HT-29 (cell line): ENCODE measurements at regions not wholly inside any gene's neighbourhood (a gene's known extent, or its start where the extent isn't known, plus 50 kb on each side); places are given as distances from the start of the nearest gene placed in this dataset.
"Not testable (repeated sequence)": the region's sequence is repeated elsewhere in the genome, so short reads cannot be mapped to it uniquely, and the experiment has no call there.

Experiments used
- DNase-seq: peaks from one replicate; pipeline ENCODE4 v3.0.0-alpha.2; 2015; ENCODE audit warnings: low spot score

GRCh38 chrX:97854086-97854485 is 970.4 kb downstream of the RPA4 start:
- no peak for DNase-seq

DNA sequence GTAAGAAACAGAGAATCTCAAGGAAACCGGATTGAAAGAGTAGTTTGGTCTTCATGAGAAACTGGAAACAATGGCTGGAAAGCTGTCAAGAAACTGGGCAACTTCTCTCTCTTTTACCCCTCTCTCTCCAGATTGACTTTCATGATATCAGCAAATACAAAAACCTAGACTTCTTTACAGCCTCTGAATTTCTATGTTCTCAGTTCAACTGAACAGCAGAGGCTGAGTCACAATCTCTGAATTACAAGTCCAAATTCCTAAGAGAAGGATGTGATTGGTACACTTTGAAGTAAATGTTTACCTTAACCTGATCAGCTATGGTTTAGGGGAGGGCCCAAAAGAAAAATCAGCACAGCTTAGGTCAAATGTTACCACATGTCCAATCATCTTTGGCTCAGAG is 974.9 kb downstream of the RPA4 start:
- DNase-seq: no peak

- no peak for DNase-seq
These were observed 976.5 kb downstream of the RPA4 start for GRCh38 chrX:97860226-97860625.

DNA sequence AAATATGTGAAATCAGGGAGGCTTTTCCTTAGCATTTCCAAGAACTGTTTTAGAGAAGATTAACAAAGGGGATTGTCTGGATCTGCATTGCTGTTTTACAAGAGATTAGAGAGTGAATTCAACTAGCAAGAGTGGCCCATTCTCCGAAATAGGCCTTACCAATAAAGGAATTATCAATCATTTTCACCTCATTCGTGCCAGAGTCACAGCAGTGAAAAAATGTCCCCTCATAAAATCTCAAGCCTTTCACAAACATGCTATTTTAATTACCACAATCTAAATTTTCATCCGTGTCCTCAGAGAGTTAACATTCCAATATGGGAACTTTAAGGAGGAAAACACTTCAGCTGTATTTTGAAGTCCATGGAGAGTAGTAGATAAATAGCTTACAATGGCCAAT is 979.6 kb downstream of the RPA4 start:
- no peak for DNase-seq

DNA sequence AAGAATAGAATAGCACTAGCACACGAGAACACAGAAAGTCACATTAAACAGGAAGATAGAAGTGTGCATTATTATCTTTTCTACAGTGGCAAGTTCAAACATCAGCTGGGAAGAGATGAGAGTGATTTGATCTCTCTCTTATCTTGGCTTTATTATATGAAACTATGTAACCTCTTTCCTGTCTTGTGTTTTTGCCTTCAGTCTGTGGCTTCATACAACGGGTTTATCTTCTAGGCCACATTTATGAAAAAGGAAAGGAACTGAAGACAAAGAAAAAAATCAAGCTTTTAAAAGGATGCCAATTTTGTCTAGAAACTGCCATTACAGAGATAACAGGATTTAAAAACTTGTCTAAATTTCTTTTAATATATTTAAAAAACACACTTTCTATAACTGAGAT is 983.6 kb downstream of the RPA4 start:
- no peak for DNase-seq

- no peak for DNase-seq
These were observed 993.1 kb downstream of the RPA4 start for GRCh38 chrX:97876697-97877407.

DNA sequence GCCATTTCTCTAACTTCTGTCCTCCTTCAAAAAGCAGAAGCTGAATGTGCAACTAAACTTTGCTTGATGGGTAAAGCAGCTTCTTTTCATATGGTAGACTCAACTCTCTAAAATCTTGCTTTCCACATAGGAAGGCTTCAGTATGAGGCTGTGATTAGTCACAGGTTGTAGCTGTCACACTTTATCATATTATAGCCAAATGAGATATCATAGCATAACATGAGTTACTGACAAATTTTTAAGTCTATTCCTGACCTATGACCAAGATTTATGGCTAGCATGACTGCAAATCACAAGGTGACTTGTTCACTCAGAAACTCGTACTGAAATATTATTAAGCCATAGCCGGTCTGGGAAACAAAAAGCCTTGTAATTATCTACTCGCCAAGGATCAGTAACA is 998.6 kb downstream of the RPA4 start:
- DNase-seq: no peak

- DNase-seq: no peak
These were observed 1012.0 kb downstream of the RPA4 start for GRCh38 chrX:97895751-97896150.

GRCh38 chrX:97897998-97898397 is 1014.3 kb downstream of the RPA4 start:
- no peak for DNase-seq

GRCh38 chrX:97898798-97899197 is 1015.1 kb downstream of the RPA4 start:
- DNase-seq: no peak

GRCh38 chrX:97907791-97908190 is 1024.1 kb downstream of the RPA4 start:
- DNase-seq: no peak

GRCh38 chrX:97909245-97909644 is 1025.5 kb downstream of the RPA4 start:
- no peak for DNase-seq

DNA sequence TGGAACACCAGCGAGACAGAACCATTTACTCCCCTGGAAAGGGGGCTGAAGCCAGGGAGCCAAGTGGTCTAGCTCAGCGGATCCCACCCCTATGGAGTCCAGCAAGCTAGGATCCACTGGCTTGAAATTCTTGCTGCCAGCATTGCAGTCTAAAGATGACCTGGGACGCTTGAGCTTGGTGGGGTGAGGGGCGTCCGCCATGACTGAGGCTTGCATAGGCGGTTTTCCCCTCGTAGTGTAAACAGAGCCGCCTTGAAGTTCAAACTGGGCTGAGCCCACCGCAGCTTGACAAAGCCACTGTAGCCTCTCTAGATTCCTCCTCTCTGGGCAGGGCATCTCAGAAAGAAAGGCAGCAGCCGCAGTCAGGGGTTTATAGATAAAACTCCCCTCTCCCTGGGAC is 1031.7 kb downstream of the RPA4 start:
- not testable (repeated sequence) for DNase-seq

DNA sequence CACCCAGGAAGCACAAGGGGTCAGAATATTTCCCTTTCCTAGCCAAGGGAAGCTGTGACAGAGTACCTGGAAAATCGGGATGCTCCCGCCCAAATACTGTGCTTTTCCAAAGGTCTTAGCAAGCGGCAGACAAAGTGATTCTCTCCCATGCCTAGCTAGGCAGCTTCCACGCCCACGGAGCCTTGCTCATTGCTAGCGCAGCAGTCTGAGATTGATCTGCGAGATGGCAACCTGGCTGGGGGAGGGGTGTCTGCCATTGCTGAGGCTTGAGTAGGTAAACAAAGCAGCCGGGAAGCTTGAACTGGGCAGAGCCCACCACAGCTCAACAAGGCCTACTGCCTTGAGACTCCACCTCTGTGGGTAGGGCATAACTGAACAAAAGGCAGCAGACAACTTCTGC is 1037.5 kb downstream of the RPA4 start:
- DNase-seq: not testable (repeated sequence)

GRCh38 chrX:97931586-97931985 is 1047.9 kb downstream of the RPA4 start:
- no peak for DNase-seq

- no peak for DNase-seq
These were observed 1052.6 kb downstream of the RPA4 start for GRCh38 chrX:97936296-97936695.

DNA sequence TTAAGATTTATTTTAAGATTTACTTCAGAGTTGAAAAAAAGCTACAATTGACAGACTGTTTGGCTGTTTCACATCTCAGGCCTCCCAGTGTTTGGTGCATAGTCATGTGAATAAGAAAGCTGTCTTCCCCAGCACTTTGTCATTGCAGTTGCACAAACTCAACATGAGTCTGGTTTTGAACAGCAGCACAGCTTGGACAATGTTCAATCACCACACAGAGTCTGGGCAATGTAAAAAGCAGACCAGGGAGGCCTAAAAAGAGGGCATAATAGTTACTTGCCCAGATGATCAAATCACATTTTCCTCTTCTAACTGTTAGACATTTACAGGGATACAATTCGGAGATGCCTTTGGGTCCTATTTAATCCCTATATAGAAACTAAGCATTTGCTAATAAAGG is 1055.0 kb downstream of the RPA4 start:
- no peak for DNase-seq

DNA sequence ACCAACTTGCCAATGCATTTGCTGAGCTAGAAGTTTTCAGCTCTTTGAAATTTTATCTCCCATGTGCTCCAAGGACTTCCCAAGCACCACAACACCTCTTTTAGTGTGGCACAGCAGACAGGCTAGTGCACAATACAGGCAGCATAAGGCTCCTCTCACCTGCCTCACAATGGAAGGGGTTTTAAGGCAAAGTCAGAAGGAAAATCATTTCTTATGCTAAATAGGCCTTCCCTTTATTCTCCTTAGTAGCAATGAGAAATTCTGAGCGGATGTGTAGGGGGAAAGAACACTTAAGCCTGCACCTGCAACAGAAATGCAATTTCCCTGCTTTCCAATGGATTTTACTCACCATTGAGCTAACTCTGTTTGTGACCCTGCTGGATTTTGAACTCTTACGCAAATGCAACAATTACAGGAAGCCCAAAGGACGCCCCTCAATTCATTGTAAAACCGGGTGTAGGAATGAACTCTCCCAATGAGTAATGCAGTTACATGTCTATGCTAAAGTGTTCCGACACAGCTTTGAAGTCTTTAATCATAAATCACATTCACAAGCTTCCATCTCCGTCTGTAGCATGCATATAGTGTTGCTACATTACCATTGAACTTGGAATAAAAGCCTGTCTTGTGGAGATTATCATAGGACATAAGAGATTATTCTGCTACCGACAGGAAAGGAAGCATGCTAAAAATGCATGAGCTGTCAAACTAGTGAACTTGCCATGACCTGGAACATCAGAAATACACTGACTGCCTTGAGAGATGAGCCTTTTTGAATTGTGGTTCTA is 1084.9 kb downstream of the RPA4 start:
- no peak for DNase-seq

DNA sequence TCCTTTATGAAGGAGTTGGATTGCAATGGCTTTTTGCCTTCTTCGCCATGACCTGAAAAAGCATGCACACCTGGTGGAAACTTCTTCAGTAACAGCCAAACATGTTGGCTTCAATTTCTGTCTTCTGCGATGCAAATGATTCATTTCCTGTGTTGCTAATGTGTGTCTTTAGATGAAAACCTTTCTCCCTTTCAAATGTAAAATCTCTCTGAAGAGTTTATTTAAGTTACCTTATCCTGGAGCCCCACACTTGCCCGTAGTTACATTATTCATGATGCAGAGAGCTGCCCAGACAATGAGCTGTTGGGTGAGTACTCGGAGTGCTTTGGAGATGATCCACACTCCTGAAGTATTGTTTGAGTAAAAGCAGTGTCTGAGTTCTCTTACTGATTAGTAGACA is 1100.9 kb downstream of the RPA4 start:
- no peak for DNase-seq

- DNase-seq: no peak
These were observed 1101.4 kb downstream of the RPA4 start for GRCh38 chrX:97985096-97985495.

DNA sequence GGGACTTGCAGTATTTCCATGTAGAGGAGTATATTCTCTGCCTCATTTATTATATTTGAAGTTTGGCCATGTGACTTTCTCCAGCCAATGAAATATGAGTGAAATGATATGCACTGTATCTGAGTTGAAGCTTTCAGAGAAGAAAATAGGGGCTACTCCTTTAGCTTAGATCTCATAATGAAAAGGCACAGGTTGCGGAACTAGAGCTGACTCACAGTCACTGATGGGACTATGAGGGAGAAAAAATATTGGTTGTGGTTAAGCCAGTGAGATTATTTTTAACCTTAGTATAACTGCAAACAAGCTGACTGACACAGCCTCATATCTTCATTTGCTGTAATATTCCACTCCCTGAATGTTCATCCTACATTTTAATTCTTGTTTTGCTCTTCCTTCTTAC is 1104.3 kb downstream of the RPA4 start:
- no peak for DNase-seq

- no peak for DNase-seq
These were observed 1112.1 kb downstream of the RPA4 start for GRCh38 chrX:97995834-97996233.

- no peak for DNase-seq
These were observed 1145.0 kb downstream of the RPA4 start for GRCh38 chrX:98028691-98029090.
